Tibial nerve (tissue), 4 donors: ENCODE measurements at regions not wholly inside any gene's neighbourhood (a gene's known extent, or its start where the extent isn't known, plus 50 kb on each side); places are given as distances from the start of the nearest gene placed in this dataset.

Source experiments
- DNase-seq, 2 donors: peaks; one replicate each; pipeline ENCODE4 v3.0.0-alpha.2; 2019; ENCODE audit warnings: low spot score in 2 of 2
- H3K27ac ChIP-seq, 4 donors: fragments of 200-600 bp; sonication (generic) in 3 of 4; one replicate each; pipeline ENCODE4 v1.5.1; 2017 to 2019; ENCODE audit warnings: mild to moderate bottlenecking in 1 of 4
- H3K27me3 ChIP-seq, 2 donors: fragments of 200-600 bp; sonication (generic) in 1 of 2; one replicate each; pipeline versions ENCODE4 v1.5.1 to v1.6.0; 2017 to 2019
- H3K36me3 ChIP-seq, 3 donors: fragments of 200-600 bp; sonication (generic); one replicate each; pipeline ENCODE4 v1.5.1; 2018 to 2019
- H3K4me1 ChIP-seq, 4 donors: fragments of 200-600 bp; sonication (generic) in 3 of 4; one replicate each; pipeline ENCODE4 v1.5.1; 2017 to 2019
- H3K4me3 ChIP-seq, 4 donors: fragments of 200-600 bp; sonication (generic) in 3 of 4; one replicate each; pipeline ENCODE4 v1.5.1; 2017 to 2019; ENCODE audit warnings: mild to moderate bottlenecking in 1 of 4, moderate library complexity in 1 of 4
- H3K9me3 ChIP-seq, 4 donors: fragments of 200-600 bp; sonication (generic) in 3 of 4; one replicate each; pipeline ENCODE4 v1.5.1; 2017 to 2019
- EP300 ChIP-seq, 2 donors: sonication (generic); formaldehyde crosslinking; IDR thresholded peaks; one replicate each; pipeline ENCODE4 v1.6.1; 2017; ENCODE audit warnings: antibody characterized with exemption in 2 of 2, mild to moderate bottlenecking in 1 of 2
- POLR2A ChIP-seq, 2 donors: fragments of 450-650 bp; IDR thresholded peaks; one replicate each; pipeline ENCODE4 v1.6.1; 2017; ENCODE audit warnings: antibody characterized with exemption in 2 of 2, mild to moderate bottlenecking in 2 of 2, moderate library complexity in 2 of 2
- WGBS, 2 donors: methylation state at CpG; one replicate each; pipeline ENCODE4 v1.1.5; 2018; 5-methylcytosine and 5-hydroxymethylcytosine counted together
- TF ChIP-seq, protein P1 (sequence below), 5 experiments: fragments of 200-600 bp in 3 of 5; fragments of 450-650 bp in 2 of 5; sonication (generic) in 3 of 5; IDR thresholded peaks; one replicate each; pipeline ENCODE4 v1.5.1; 2016 to 2019; ENCODE audit warnings: antibody characterized with exemption in 5 of 5, mild to moderate bottlenecking in 3 of 5, moderate library complexity in 2 of 5

DNA sequence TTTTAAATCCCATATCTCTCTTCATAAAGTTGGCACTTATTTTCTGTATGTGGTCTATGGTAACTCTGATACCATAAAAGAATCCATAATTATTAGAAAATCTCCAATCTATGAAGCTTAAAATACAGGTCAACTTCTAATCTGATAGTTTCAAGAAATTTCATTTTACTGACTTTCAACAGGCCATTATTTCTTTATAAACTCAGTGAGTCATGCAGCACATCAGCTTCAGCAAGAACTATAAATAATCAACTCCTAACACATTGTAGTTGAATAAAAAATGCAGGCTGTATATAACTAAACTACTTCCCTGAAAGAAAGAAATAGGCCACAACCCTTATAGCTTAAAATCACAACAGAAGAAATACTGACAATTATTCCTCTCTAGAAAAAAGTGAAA lies 204.3 kb upstream of the CCDC150 start:
- H3K4me3 ChIP-seq: no peak overlapping the region
- TF ChIP-seq POLR2A (IDR thresholded peaks at IDR 0.05): no peak
- TF ChIP-seq, protein P1, sequence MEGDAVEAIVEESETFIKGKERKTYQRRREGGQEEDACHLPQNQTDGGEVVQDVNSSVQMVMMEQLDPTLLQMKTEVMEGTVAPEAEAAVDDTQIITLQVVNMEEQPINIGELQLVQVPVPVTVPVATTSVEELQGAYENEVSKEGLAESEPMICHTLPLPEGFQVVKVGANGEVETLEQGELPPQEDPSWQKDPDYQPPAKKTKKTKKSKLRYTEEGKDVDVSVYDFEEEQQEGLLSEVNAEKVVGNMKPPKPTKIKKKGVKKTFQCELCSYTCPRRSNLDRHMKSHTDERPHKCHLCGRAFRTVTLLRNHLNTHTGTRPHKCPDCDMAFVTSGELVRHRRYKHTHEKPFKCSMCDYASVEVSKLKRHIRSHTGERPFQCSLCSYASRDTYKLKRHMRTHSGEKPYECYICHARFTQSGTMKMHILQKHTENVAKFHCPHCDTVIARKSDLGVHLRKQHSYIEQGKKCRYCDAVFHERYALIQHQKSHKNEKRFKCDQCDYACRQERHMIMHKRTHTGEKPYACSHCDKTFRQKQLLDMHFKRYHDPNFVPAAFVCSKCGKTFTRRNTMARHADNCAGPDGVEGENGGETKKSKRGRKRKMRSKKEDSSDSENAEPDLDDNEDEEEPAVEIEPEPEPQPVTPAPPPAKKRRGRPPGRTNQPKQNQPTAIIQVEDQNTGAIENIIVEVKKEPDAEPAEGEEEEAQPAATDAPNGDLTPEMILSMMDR (IDR thresholded peaks at IDR 0.05): no peak
- TF ChIP-seq EP300 (IDR thresholded peaks at IDR 0.05): no peak

DNA sequence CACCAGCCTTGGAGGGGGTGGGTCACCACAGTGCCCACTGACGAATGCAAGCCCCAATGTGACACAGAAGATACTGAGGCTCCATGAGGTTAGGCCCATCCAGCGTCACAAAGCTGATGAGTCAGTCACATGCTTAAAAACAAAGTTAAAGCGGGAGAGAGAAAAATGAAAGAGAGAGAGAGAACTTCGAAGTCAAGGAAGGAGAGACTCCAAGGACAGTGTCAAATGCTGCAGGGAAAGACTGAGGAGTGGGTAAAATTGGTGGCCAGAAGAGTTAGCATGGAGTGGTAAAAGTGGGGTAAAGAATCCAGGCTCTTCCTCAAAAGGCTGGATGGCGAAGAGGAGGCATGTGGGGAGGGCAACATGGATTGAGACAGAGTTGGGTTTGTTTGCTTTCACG lies 201.9 kb upstream of the CCDC150 start:
- 73 to 75% methylated on average over 6 of the region's 6 CpGs for WGBS, 2 donors
- Histone ChIP-seq H3K27ac (no peak overlapping the region), H3K36me3 (no peaks in the 10 kb centered on the region), H3K27me3 (no peaks in the 10 kb centered on the region), H3K4me1 (no peaks in the 10 kb centered on the region), H3K9me3 (no peaks in the 10 kb centered on the region), H3K4me3 (no peak overlapping the region)
- no peak for DNase-seq
- TF ChIP-seq POLR2A (IDR thresholded peaks at IDR 0.05): no peak
- TF ChIP-seq, protein P1 (IDR thresholded peaks at IDR 0.05): no peak
- no peak for TF ChIP-seq EP300 (IDR thresholded peaks at IDR 0.05)

More for the DNA sequence above, 204.3 kb upstream of the CCDC150 start:
- Histone ChIP-seq H3K9me3 (no peaks in the 10 kb centered on the region), H3K27ac (no peak overlapping the region), H3K36me3 (no peaks in the 10 kb centered on the region), H3K27me3 (no peaks in the 10 kb centered on the region), H3K4me1 (no peaks in the 10 kb centered on the region)
- DNase-seq: no peak

DNA sequence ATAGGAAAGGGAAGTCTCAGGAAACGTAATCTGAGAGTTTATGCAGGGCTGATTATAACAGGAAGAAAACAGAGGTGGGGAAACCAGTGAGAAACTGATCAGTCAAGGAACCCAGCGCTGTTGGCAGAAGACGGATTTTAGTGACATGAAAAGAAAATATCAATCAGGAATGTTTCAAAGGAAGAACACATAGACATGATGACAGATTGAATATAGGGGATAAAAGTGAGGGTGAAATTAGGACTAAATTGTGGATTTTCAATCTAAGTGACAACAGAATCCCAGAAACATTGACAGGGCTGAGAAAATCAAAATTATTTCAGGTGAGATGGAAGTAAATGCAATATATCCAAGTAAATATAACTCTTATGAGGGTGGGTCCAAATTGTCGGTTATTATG lies 199.8 kb upstream of the CCDC150 start:
- Histone ChIP-seq H3K9me3 (no peaks in the 10 kb centered on the region), H3K36me3 (no peaks in the 10 kb centered on the region), H3K4me1 (no peaks in the 10 kb centered on the region), H3K27me3 (no peaks in the 10 kb centered on the region), H3K27ac (no peak overlapping the region), H3K4me3 (no peak overlapping the region)
- TF ChIP-seq, protein P1 (IDR thresholded peaks at IDR 0.05): no peak
- no peak for TF ChIP-seq POLR2A (IDR thresholded peaks at IDR 0.05)
- TF ChIP-seq EP300 (IDR thresholded peaks at IDR 0.05): no peak
- DNase-seq: no peak
- 78 to 82% methylated on average over 4 of the region's 4 CpGs for WGBS, 2 donors

DNA sequence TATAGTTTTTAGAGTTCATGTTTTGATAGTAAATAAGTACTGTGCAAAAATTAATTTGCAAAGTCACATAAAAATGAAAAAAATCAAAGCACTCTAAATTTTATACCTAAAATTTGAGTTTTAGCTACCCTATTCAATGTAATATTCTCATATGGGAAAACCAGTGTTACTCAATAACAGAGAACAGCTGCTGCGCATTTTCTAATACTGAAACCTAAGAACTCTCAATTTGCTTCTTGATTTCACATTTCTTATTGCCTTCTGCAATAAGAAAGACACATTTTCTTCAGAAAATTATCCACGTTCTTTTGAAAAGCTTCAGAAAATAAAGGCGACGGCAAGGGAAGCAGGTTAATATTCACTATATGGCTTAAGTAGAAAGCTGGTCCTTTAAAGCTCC lies 199.1 kb upstream of the CCDC150 start:
- no peak for TF ChIP-seq POLR2A (IDR thresholded peaks at IDR 0.05)
- TF ChIP-seq EP300 (IDR thresholded peaks at IDR 0.05): no peak
- TF ChIP-seq, protein P1 (IDR thresholded peaks at IDR 0.05): no peak
- Histone ChIP-seq H3K27ac (no peak overlapping the region), H3K9me3 (no peaks in the 10 kb centered on the region), H3K4me1 (no peaks in the 10 kb centered on the region), H3K27me3 (no peaks in the 10 kb centered on the region), H3K36me3 (no peaks in the 10 kb centered on the region), H3K4me3 (no peak overlapping the region)
- no peak for DNase-seq
- 78 to 83% methylated on average over 4 of the region's 4 CpGs for WGBS, 2 donors

DNA sequence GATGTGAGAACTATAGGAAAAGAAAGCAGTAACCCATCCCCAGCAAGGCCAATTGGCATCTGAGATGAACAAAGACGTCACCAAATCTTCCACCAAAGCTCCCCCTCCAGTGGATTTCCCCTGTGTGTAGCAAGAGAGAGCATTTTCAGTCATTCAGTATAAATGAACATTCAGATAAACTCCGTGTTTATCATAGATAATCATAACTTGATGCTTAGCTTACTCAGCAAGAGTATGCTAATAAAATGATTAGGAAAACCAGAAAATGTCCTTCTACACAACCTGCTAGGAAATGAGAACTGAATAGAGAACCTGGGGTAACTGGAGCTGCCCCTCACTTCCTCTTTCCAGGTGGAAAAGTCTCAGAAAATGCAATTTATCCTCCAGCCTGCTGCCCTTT lies 198.0 kb upstream of the CCDC150 start:
- whole genome bisulfite sequencing, 2 donors: 63 to 69% methylated on average over 2 of the region's 2 CpGs
- no peak for DNase-seq
- Histone ChIP-seq H3K27me3 (no peaks in the 10 kb centered on the region), H3K4me3 (no peak overlapping the region), H3K4me1 (no peaks in the 10 kb centered on the region), H3K27ac (no peak overlapping the region), H3K36me3 (no peaks in the 10 kb centered on the region), H3K9me3 (no peaks in the 10 kb centered on the region)
- TF ChIP-seq EP300 (IDR thresholded peaks at IDR 0.05) (no peak), POLR2A (IDR thresholded peaks at IDR 0.05) (no peak)
- TF ChIP-seq, protein P1 (IDR thresholded peaks at IDR 0.05): no peak
